ENCODE measurements at regions not wholly inside any gene's neighbourhood (a gene's known extent, or its start where the extent isn't known, plus 50 kb on each side); places are given as distances from the start of the nearest gene placed in this dataset.

GRCh38 chr3:72340056-72340455 lies 508.2 kb downstream of the SHQ1 start:
- 78% methylated on average over 9 of the region's 9 CpGs; no CpG with 5 or more reads in 1 of the 2 donors for WGBS, 2 donors (ENCODE audit: low coverage in 1 of 2)

GRCh38 chr3:72339670-72340030 lies 508.6 kb downstream of the SHQ1 start:
- no peak for DNase-seq
- in situ Hi-C loops (cut with MboI; ENCODE audit: low pct_ligation_motif_present in 1 of 4, low pct_unique_long_range_greater_than_20kb in 1 of 4, low sequenced_read_pairs in 3 of 4) = no loop called here
- no peak for TF ChIP-seq EP300 (IDR thresholded peaks at IDR 0.05; ENCODE audit: low read depth)
- no peak for TF ChIP-seq POLR2A (IDR thresholded peaks at IDR 0.05)
- TF ChIP-seq CTCF (IDR thresholded peaks at IDR 0.05) = no peak
- no peak for TF ChIP-seq POLR2AphosphoS5 (IDR thresholded peaks at IDR 0.05)
- H3K9me3 ChIP-seq = no peaks in the 10 kb centered on the region
- H3K36me3 ChIP-seq = no peaks in the 10 kb centered on the region
- H3K4me1 ChIP-seq = peaks cover 10 to 30% (median 14%) of the 10 kb centered on the region in 4 donors
- intact Hi-C loops (cut with DNase I; ENCODE audit: low total_unique reads) = loop anchor here (10.0 kb wide), 1 partner anchor 105 kb away; the partner anchor contains the start of gene RYBP
- no peaks in the 10 kb centered on the region for H3K27me3 ChIP-seq
- 64% methylated on average over 3 of the region's 4 CpGs; no CpG with 5 or more reads in 1 of the 2 donors for WGBS, 2 donors (ENCODE audit: low coverage in 1 of 2)
- no peak overlapping the region for H3K27ac ChIP-seq
- H3K4me3 ChIP-seq = no peak overlapping the region

More at GRCh38 chr3:72340056-72340455, 508.2 kb downstream of the SHQ1 start:
- Histone ChIP-seq H3K4me3 (no peak overlapping the region), H3K27ac (no peak overlapping the region), H3K27me3 (no peaks in the 10 kb centered on the region), H3K9me3 (no peaks in the 10 kb centered on the region), H3K4me1 (peaks cover 10 to 30% (median 14%) of the 10 kb centered on the region in 4 donors), H3K36me3 (no peaks in the 10 kb centered on the region)
- TF ChIP-seq POLR2AphosphoS5 (IDR thresholded peaks at IDR 0.05) (no peak), POLR2A (IDR thresholded peaks at IDR 0.05) (no peak), CTCF (IDR thresholded peaks at IDR 0.05) (no peak), EP300 (IDR thresholded peaks at IDR 0.05; ENCODE audit: low read depth) (no peak)
- intact Hi-C loops (cut with DNase I; ENCODE audit: low total_unique reads) = no loop called here
- no peak for DNase-seq
- in situ Hi-C loops (cut with MboI; ENCODE audit: low pct_ligation_motif_present in 1 of 4, low pct_unique_long_range_greater_than_20kb in 1 of 4, low sequenced_read_pairs in 3 of 4) = no loop called here

GRCh38 chr3:72338942-72339669 lies 509.1 kb downstream of the SHQ1 start:
- no peaks in the 10 kb centered on the region for H3K9me3 ChIP-seq
- H3K27me3 ChIP-seq = no peaks in the 10 kb centered on the region
- no peak overlapping the region for H3K27ac ChIP-seq
- TF ChIP-seq POLR2A (IDR thresholded peaks at IDR 0.05) (no peak), EP300 (IDR thresholded peaks at IDR 0.05; ENCODE audit: low read depth) (no peak), CTCF (IDR thresholded peaks at IDR 0.05) (no peak), POLR2AphosphoS5 (IDR thresholded peaks at IDR 0.05) (no peak)
- no peak overlapping the region for H3K4me3 ChIP-seq
- H3K36me3 ChIP-seq = no peaks in the 10 kb centered on the region
- in situ Hi-C loops (cut with MboI; ENCODE audit: low pct_ligation_motif_present in 1 of 4, low pct_unique_long_range_greater_than_20kb in 1 of 4, low sequenced_read_pairs in 3 of 4) = no loop called here
- DNase-seq = no peak
- WGBS, 2 donors (ENCODE audit: low coverage in 1 of 2) = 88% methylated on average over 9 of the region's 11 CpGs; no CpG with 5 or more reads in 1 of the 2 donors
- intact Hi-C loops (cut with DNase I; ENCODE audit: low total_unique reads) = loop anchor here (10.0 kb wide), 1 partner anchor 106 kb away; the partner anchor contains the start of gene RYBP
- H3K4me1 ChIP-seq = peaks cover 10 to 30% (median 14%) of the 10 kb centered on the region in 4 donors

GRCh38 chr3:72338082-72338941 lies 509.9 kb downstream of the SHQ1 start:
- Histone ChIP-seq H3K4me1 (peaks cover 10 to 30% (median 14%) of the 10 kb centered on the region in 4 donors), H3K9me3 (no peaks in the 10 kb centered on the region), H3K27me3 (no peaks in the 10 kb centered on the region), H3K27ac (no peak overlapping the region), H3K4me3 (no peak overlapping the region), H3K36me3 (no peaks in the 10 kb centered on the region)
- DNase-seq = no peak
- TF ChIP-seq POLR2AphosphoS5 (IDR thresholded peaks at IDR 0.05) (no peak), EP300 (IDR thresholded peaks at IDR 0.05; ENCODE audit: low read depth) (no peak), POLR2A (IDR thresholded peaks at IDR 0.05) (no peak), CTCF (IDR thresholded peaks at IDR 0.05) (no peak)
- 94% methylated on average over 8 of the region's 8 CpGs; no CpG with 5 or more reads in 1 of the 2 donors for WGBS, 2 donors (ENCODE audit: low coverage in 1 of 2)
- in situ Hi-C loops (cut with MboI; ENCODE audit: low pct_ligation_motif_present in 1 of 4, low pct_unique_long_range_greater_than_20kb in 1 of 4, low sequenced_read_pairs in 3 of 4) = no loop called here
- intact Hi-C loops (cut with DNase I; ENCODE audit: low total_unique reads) = loop anchor here (10.0 kb wide), 1 partner anchor 106 kb away; the partner anchor contains the start of gene RYBP

Data from transverse colon (tissue), 4 donors.